ENCODE measurements at regions not wholly inside any gene's neighbourhood (a gene's known extent, or its start where the extent isn't known, plus 50 kb on each side); places are given as distances from the start of the nearest gene placed in this dataset.

- TF ChIP-seq EZH2 (IDR thresholded peaks at IDR 0.05; ENCODE audit: insufficient read depth, poor library complexity, severe bottlenecking) (no peak), EZH2phosphoT487 (IDR thresholded peaks at IDR 0.05; ENCODE audit: insufficient read depth, low read depth) (no peak)
Measured at GRCh38 chr2:63780518-63781155, 61.1 kb upstream of the UGP2 start.

Measured in GM23248 (cell line).